ENCODE measurements at regions not wholly inside any gene's neighbourhood (a gene's known extent, or its start where the extent isn't known, plus 50 kb on each side); places are given as distances from the start of the nearest gene placed in this dataset.

- TF ChIP-seq POLR2A (IDR thresholded peaks at IDR 0.05; ENCODE audit: low read depth, low read length): no peak
- no peak for TF ChIP-seq POLR2AphosphoS5 (IDR thresholded peaks at IDR 0.05; ENCODE audit: low read depth, low read length)
Measured at GRCh38 chr5:174328631-174329299, 283.3 kb downstream of the NSG2 start.

All from GM12892 (cell line).